HG03432 (cell line): ENCODE measurements at regions not wholly inside any gene's neighbourhood (a gene's known extent, or its start where the extent isn't known, plus 50 kb on each side); places are given as distances from the start of the nearest gene placed in this dataset.
"Not testable (repeated sequence)": the region's sequence is repeated elsewhere in the genome, so short reads cannot be mapped to it uniquely, and the experiment has no call there.

ENCODE experiments used
- ATAC-seq: cut with Tn5 transposase; IDR thresholded peaks from one replicate; pipeline ENCODE4 v1.9.1; 2021; ENCODE audit warnings: mild to moderate bottlenecking, moderate library complexity; ENCODE audit not compliant: unreplicated experiment

DNA sequence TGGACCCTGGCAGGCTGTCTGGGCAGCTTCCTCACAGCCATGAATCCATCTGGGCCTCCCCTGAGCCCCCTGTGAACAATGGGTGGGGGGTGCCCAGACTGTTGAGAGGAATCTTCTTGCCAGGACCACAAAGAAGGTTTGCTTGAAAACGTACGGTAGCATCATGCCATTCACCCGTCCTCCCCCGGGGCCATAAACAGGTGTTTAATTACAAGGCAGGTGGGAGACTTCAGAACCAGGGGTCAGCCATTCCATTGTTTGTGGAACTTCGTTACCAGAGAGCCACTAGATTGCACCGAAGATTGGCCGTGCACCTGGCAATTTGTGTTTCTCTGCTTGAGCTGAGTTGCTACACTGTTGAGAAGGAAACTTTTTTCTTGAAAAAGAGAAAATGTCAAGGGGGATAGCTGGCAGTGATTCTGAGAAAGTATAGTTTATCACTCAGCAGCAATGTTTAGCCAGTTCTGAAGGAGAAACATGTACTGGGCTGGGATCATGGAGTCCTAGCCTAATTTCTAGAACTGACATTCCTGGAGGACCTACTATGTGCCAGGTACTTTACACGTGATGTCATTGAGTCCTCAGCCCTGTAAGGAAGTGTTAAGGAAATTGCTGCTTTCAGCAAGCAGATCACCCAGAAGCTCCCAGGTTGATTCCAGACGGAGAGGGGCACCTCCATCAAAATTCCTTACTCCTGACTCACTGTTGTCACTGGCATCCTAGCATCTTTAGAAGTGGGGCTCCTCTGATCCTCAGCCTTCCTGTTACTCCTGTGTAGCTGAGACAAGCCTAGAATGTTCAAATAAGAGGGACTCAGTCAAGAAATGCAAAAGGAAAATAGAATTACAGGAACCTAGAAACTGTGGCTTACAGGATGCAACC lies 103.8 kb upstream of the UBE2E1 start:
- ATAC-seq = no peak

DNA sequence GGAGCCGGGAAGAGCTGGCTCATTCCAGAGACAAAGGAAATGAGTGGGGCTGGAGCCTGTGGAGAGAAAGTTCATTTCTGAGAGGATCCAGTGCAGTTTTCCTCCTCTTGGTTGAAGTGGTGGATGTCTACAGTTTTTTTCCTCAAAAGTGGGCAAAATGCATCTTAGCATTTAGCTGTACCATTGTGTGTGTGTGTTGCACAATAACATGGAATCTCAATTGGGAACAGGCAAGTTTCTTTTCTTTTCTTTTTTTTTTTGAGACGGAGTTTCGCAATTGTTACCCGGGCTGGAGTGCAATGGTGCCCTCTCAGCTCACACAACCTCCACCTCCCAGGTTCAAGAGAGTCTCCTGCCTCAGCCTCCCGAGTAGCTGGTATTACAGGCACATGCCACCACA lies 101.5 kb upstream of the UBE2E1 start:
- no peak for ATAC-seq

- ATAC-seq = no peak
These were observed 99.6 kb upstream of the UBE2E1 start for GRCh38 chr3:23706111-23706510.

DNA sequence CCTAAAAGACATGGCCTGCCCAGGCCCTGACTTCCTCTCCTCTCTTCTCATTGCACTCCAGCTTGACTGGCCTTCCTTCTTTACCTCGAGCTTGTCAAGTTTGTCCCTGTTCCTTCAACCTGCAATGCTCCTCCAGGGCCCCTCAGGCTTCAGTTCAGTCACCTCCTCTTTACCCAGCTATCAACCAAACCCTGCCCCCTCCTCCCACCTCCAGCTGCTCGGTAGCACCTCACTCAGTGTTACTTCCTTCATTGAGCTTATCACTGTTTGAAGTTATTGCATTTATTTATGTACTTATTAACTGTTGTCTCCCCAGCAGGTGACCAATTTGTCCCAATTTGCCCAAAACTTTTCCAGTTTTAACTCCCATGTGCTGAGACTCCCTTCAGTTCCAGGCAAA lies 95.8 kb upstream of the UBE2E1 start:
- ATAC-seq = no peak

GRCh38 chr3:23710555-23710954 lies 95.2 kb upstream of the UBE2E1 start:
- no peak for ATAC-seq

- peak; percentile 96 for ATAC-seq
These were observed 93.8 kb upstream of the UBE2E1 start for GRCh38 chr3:23711916-23712494.

GRCh38 chr3:23712656-23713559 lies 92.8 kb upstream of the UBE2E1 start:
- ATAC-seq = no peak

DNA sequence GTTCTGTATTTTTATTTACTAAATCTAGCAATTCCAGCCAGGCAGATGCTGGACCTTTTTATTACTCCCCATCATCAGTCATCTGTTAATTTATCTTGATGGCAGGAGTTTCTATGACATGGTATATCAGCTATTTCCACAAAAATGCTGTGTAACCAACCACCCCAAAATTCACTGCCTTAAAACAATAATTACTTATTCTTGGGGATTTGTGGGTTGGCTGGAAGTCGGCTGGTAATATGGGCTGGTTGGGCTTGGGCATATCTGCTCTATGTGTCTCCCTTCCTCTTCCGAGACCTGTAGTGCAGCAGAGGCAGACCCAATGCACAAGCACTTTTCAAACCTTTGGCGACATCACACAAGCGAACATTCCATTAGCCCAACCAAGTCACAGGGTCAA lies 92.1 kb upstream of the UBE2E1 start:
- no peak for ATAC-seq

DNA sequence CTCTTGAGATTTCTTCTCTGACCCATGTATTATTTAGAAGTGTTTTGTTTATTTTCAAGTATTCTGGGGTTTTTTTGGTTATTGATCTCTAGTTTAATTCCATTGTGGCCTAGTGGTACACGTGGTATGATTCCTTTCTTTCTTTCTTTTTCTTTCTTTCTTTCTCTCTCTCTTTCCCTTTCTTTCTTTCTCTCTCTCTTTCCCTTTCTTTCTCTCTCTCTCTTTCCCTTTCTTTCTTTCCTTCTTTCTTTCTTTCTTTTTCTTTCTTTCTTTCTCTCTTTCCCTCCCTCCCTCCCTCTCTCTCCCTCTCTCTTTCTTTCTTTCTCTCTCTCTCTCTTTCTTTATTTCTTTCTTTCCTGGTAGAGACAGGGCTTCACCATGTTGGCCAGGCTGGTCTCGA lies 85.7 kb upstream of the UBE2E1 start:
- no peak for ATAC-seq

DNA sequence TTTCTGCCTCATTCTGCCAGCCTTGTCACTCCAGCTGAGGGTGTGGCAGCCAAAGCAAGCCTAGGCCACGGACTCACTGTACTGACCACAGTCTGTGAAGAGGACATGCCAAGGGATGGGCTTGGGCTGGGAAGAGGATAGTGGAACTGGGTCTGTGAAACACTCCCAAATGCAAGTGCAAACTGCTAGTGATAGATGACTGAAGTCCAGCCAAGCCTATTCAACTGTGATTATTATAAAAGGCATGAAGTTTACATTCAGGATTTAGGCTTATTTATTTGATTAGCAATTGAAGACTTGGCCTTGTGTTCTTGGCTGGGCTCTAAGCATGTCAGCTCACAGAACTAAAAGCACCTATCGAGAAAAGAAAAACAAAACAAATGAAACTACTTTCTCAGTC lies 84.9 kb upstream of the UBE2E1 start:
- ATAC-seq = no peak

GRCh38 chr3:23723141-23723540 lies 82.6 kb upstream of the UBE2E1 start:
- no peak for ATAC-seq

DNA sequence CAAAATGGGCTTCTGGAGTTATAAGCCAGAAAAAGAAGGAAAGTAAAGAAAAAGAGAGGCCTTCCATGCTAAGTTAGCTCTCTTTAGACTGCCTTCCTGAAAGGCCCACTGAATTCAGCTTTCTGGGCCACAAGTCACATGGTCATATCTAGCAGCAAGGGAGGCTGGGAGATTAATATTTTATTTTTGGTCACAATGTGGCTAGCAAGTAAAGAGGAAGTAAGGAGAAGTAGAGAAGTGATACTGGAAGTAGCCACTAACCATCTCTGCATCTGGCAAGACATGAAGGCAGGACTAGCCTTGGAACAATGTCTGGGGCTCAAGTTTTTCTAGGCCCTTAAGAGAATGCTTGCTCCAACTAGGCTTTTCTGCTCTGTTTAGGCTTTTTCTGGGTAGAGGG lies 81.8 kb upstream of the UBE2E1 start:
- peak; percentile 37 for ATAC-seq

DNA sequence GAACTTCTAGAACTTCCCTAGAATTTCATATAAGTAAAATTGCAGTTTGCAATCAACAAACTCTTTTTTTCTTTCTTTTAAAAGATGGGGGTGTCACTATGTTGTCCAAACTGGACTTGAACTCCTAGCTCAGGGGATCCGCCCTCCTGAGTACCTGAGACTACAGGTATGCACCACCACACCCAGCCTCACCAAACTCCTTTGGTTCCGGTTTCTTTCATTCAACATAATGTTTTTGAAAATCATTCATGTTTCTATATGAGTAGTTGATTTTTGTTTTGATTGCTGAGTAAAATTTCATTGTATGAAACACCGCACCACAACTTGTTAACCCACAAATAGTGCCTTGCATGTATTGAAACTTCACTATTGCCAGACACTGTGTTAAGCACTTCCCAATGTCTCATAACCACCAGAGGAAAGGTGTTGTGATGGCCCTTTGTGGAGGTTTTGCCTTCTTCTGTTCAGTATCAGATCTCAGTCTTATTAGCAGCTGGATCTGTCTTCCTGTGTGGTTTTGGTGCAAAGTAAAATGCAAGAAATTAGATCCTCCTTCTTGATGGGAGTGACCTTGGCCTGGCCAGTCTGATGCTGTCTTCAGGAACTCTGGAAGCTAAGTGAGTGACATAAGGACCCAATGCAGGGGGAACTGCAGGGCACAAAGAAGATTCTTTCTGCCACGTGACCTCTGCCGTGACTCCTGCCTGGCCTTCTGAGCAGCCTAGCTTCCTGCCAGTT lies 78.8 kb upstream of the UBE2E1 start:
- peak; percentile 88 for ATAC-seq

GRCh38 chr3:23728601-23729117 lies 77.1 kb upstream of the UBE2E1 start:
- no peak for ATAC-seq

DNA sequence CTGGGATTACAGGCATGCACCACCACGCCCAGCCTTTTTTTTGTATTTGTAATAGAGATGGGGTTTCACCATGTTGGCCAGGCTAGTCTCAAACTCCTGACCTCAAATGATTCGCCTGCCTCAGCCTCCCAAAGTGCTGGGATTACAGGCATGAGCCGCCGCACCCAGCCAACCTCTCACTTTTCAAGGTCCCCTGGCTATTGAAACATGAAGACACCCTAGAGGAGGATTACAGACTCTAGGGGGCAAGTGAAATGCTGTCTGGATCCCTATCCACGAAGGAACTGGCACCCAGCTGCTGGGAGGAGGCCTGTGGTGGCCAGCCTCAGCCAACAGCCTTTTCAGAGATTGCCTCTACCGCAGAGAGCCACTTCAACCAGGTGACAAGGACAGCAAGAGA lies 76.4 kb upstream of the UBE2E1 start:
- not testable (repeated sequence) for ATAC-seq

DNA sequence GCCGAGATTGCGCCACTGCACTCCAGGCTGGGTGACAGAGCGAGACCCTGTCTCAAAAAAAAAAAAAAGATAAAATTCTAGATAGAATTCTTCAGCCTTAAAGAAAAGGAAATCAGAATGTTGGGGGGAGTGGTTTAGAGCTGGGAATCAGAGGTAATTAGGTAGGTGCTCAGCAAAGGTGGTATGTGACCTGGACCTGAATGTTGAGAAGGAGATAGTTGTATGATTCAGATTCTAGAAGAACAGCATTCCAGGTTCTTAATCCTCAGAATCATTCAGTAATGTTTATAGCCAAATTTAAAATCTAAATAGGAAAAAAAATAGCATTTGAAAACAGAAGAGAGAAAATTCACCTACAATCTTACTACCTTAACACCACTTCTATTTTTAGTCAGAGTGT lies 71.3 kb upstream of the UBE2E1 start:
- no peak for ATAC-seq

DNA sequence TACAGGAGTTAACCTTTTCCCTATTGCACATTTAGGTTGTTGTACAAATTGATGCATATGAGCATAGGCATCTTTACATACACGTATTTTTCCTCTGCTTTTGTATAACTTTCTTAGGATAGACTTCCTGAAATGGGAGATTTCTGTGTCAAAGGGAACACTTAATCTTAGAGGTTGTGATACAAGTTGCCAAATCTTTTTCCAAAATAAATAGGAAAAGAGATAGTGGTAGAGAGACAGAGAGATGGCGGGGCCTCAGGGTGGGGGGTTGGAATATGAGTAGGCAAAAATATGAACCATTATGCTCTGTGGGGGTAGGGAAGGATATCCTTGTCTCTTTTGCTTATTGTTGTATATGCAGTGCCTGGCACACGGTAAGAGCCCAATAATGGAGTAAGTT lies 70.7 kb upstream of the UBE2E1 start:
- ATAC-seq = no peak

- ATAC-seq = no peak
These were observed 70.0 kb upstream of the UBE2E1 start for GRCh38 chr3:23735535-23736326.

DNA sequence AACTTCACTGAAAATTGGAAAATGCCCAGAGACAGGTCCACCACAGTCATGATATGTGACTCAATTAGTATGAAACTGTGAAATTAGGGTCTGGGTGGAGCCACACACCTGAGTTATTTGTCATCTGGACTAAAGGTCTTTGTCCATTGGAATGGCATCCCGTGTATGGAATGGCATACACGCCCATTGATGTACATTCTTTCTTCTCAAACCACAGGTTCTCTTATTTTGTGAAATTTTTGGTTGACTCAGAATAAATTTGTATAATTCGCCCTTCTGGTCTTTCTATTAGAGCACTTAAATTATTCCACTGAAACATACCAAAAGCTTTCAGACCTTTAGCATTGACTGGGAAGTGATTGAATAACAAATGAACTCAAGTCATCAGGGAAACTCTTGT lies 66.8 kb upstream of the UBE2E1 start:
- no peak for ATAC-seq

DNA sequence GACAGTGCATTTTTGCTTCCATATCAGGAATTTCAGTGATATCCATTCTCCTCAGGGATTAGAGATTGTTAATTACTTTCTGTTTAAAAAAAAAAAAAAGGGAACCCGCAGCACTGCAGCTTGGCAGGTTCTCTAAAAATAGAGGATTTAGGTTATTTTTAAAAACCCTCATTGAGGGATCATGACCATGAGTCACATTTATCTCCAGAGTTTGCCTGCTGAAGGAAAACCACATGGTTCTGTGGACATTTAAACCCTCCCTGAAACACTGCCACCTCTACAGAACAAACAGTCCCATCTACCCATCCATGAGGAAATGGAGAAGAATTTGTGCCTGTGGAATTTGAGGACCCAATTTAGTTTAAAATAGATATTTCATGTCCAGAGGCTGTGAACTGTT lies 66.2 kb upstream of the UBE2E1 start:
- no peak for ATAC-seq
